ENCODE measurements at regions not wholly inside any gene's neighbourhood (a gene's known extent, or its start where the extent isn't known, plus 50 kb on each side); places are given as distances from the start of the nearest gene placed in this dataset.
A peak's percentile ranks its signal among the peaks of the same experiment; 100 is the strongest.

DNA sequence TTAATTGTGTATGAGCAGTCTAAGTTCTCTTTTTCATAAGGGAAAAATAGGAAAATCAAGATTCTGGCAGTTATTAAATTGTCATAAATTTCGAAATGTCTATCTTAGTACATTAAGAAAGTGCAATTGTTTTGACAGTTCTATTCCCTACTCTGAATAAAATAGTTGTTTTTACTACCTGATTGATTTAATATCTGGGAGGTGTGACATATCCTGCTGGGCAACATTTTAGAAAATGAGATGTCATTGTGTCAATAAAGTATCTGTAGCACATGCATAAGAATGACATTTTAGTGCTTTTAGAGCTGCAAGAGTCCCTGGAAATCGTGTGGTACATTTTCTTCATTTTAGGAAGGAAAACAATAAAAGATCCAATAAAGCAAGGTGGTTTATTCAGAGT is 139.2 kb upstream of the COL11A1 start:
- no peak for DNase-seq

- DNase-seq, result peak; percentile 62
Observed at GRCh38 chr1:103243481-103243880, 135.2 kb upstream of the COL11A1 start.

DNA sequence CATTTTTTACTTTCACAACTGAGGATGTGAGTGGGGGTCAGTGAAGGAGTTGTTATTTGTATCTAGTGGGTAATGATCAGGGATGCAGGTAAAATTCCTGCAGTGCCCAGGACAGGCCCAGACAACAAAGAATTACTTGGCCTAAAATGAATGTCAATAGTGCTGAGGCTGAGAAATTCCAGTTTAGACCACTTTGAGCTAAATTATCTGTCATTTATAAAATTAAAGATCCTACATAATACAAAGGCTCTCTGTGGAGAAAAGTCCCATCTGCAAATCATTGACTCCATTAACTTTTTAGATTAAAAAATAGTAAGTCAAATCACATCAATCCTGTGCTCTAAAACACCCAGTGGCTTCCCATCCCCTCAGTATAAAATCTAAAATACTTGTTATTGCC is 130.7 kb upstream of the COL11A1 start:
- DNase-seq, result no peak

- peak; percentile 23 for DNase-seq
Observed at GRCh38 chr1:103230061-103230460, 121.7 kb upstream of the COL11A1 start.

DNA sequence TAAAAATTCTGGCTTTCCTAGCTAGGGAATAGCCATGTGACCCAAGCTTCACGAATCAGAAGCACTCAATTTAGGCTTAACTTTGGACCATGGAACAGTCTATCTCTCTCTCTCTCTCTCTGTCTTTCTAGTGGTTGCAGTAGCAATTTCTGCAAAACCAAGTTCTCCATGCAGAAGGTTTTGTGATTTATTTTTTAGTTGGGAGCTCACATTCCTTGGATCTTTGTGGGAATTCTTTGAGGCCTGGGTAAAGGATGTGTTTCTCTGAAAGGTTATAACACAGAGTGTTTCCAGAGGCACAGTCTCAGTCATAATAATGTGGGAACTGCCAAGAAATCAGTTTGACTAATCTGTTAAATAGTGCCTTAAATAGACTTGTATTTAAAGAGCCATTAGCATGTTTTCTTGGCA is 112.3 kb upstream of the COL11A1 start:
- DNase-seq, result peak; percentile 91

DNA sequence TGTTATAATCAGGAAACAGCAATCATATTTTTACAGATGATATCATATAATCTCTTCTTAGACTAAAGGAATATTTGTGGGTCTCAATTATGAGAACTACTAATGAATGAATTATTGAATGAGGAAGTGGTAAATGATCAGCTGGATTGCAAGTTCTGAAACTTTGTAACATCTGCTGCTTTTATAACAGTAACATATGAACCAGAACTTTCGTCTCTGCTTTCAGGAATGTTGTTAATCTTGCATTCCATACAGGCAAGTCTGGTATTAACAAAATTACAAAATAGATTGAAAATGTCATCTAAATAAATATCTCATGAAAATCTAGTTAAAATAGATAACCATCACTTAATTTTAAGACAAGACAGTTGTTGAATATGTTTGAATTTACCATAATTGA is 110.5 kb upstream of the COL11A1 start:
- DNase-seq, result peak; percentile 51

- DNase-seq, result no peak
Observed at GRCh38 chr1:103218369-103218768, 110.0 kb upstream of the COL11A1 start.

GRCh38 chr1:103211073-103211472 is 102.8 kb upstream of the COL11A1 start:
- peak; percentile 28 for DNase-seq

- DNase-seq, result no peak
Observed at GRCh38 chr1:103208844-103209243, 100.5 kb upstream of the COL11A1 start.

DNA sequence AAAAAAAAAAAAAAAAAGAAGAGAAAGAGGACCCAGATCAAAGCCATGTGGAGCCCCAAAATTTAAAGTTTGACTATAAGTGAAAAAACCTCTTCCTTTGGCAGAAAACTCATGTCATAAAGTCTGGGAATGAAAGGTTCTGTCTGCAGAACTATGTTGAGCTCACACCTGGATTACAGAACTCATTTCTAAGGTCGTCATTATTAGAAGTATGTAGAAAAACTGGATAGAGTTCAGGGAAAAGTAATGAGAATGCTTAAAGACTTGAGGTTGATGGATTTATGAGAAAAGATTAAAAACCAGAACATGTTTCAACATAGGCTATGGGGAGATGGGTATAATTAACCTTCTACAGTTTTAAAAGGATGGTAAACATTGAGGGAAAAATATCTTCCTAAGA is 90.7 kb upstream of the COL11A1 start:
- DNase-seq, result no peak

- DNase-seq, result no peak
Observed at GRCh38 chr1:103198076-103198475, 89.8 kb upstream of the COL11A1 start.

DNA sequence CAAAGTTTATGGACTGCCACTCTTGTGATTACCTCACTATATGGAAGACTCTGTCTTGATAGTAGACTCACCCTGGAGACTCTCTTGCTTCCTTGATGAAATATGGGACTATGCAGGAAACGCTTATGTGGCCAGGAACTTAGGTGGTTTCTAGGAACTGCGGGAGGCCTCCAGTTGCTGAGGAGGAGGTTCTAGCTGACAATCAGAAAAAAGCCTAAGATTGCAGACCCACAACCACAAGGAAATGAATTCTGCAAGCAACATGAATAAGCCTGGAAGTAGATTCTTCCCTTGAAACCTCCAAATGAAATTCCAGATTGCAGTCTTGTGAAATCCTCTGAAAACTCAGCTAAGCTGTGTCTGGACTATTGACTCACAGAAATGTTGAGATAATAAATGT is 88.9 kb upstream of the COL11A1 start:
- peak; percentile 87 for DNase-seq

GRCh38 chr1:103194984-103195383 is 86.7 kb upstream of the COL11A1 start:
- DNase-seq, result no peak

DNA sequence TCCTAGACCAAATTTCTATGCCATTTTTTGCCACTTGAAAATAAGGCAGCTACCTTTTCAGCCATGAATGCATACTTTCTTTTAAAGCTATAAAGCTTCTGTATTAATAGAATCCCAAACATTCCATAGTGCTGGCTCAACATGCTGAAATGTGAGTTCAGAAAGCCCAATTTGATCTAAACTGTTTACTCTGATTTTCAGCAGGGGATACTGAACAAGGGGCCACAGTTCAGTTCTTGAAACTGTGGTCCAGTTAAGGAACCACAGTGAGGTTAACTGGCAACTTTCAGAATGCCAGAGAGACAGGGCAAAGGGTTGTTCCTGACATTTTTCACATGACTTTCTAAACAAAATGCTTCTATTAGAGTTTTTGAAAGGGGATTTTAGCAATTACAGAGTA is 85.7 kb upstream of the COL11A1 start:
- DNase-seq, result peak; percentile 45

GRCh38 chr1:103191327-103191726 is 83.0 kb upstream of the COL11A1 start:
- peak; percentile 31 for DNase-seq

DNA sequence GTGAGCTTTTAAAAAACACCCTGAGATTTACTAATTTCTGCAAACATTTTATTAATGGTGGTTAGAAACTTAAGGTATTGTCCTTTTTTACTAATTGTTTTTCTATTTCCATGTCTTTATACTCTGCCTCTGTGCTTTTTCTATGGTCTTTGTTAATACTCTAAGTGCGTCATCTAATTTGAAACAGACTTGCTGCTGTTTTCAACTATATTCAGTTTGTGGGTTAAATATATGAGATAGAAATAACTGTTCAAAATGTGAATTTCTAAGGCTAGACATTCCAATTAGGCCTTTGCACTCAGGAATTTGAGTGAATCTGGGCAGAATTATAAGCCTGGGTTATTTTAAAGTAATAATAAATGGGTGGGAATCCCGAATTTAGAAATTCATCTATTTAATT is 82.4 kb upstream of the COL11A1 start:
- peak; percentile 62 for DNase-seq

DNA sequence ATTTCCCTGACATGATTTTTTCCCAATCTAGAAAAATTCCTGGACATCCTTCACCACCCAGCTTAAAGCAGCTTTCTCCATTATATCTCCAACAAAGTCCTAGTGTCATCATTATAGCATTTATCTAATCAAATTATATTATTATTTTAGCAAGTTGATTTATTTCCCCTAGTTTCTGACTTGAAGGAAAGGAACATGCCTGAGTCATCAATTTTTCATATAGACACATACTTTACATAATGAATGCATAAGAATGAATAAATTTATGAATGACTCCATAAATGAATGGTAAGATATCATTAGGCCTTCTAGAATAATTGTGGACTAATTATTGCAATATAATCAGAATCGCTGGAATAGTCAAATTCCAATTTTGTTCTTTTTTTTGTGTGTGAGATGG is 79.4 kb upstream of the COL11A1 start:
- no peak for DNase-seq

GRCh38 chr1:103180660-103181059 is 72.3 kb upstream of the COL11A1 start:
- DNase-seq, result peak; percentile 93

DNA sequence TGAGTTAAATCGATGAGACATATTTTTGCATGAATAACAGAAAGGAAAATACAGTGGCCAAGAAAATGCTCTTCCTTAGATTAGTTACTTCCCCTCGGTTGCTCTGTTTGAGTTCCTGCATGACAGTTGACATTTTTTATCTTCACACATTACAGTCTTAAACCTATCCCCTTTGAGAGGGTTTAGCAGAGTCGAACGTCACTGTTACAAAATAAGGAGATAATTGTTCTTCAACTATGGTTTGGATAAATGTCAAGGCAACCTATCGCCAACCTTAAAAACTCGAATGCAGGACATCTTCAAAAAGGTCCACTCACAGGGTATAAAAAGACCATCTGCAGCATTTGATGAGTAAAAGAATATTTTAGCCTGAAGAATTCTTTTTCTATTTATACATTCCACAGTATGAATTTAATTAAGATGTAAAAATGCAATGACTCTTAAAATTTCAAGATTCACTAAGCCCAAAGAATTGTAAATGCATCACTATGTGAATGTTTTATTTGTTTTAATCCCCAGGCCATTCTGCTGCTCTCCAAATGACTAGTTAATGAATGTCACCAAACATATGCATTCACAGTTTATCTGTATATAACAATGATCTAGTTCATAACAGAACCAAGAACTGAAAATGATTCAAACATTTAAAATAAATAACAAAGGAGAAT is 68.9 kb upstream of the COL11A1 start:
- DNase-seq, result peak; percentile 34

DNA sequence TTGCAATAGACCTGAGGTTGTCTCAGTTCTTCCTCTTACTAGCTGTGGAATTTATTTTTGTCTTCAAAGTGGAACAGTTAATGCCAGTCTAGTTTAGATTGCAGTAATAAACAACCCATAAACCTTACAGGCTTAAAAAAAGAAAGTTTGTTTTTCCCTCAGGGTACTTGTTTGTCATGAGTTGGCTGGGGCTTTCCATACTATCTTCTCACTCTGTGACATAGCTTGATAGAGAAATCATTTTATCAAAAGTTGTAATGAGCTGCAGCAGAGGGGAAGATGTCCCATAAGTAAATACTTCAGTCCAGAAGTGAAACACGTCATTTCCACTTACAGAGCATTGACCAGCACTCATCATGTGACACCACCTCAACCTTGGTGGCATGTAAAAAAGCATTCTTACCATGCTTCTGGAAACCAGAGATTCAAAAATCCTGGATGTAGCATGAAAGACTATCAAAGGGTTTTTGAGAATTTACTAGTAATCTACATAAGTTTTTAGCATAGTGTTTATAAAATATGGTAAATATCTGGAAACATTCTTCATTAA is 62.8 kb upstream of the COL11A1 start:
- DNase-seq, result no peak

DNA sequence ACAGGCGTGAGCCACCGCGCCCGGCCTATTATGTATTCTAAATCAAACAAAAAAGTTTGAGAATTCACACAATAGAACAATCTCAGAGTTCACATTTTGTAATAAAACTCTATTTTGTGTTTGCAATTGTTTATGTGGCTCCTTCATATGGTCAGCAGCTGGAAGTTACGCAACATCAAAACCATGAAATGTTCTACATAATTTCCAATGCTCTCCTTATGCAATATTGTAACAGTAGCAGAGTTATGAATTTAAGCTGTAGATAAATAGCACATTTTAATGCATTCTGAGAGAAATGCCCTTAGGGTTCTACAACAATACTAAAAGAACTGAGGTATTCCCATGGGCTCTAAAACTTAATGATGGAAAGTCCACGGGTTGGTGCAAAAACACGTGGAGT is 62.3 kb upstream of the COL11A1 start:
- peak; percentile 36 for DNase-seq

GRCh38 chr1:103162360-103162759 is 54.0 kb upstream of the COL11A1 start:
- no peak for DNase-seq

DNA sequence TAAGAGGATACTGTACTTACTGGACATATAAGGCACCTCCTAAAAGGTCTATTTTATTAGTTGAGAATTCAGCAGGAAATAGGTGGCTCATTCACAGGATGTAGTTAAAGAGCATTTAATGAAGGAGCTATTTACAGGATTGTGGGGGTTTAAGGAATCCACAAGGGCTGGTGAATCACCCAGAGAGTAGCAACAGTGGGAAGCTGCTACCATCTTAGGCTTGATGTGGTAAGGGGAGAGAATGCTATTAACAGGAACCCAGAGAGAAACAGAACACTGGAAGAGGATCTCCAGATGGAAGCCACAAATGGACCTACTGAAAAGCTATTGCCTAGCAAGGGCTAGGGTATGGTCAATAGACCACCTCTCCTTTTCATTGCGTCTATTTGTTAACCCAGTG is 52.0 kb upstream of the COL11A1 start:
- DNase-seq, result peak; percentile 59
